Vagina (tissue), 2 donors: ENCODE measurements at regions not wholly inside any gene's neighbourhood (a gene's known extent, or its start where the extent isn't known, plus 50 kb on each side); places are given as distances from the start of the nearest gene placed in this dataset.

Source experiments
- CTCF ChIP-seq, 3 experiments: fragments of 450-650 bp in 2 of 3; fragments of 200-600 bp in 1 of 3; sonication (generic) in 1 of 3; IDR thresholded peaks; one replicate each; pipeline ENCODE4 v1.5.1; 2017 to 2019; ENCODE audit warnings: antibody characterized with exemption in 3 of 3, mild to moderate bottlenecking in 2 of 3, moderate library complexity in 2 of 3
- POLR2A ChIP-seq, 2 donors: fragments of 450-650 bp; IDR thresholded peaks; one replicate each; pipeline ENCODE4 v1.6.1; 2017; ENCODE audit warnings: antibody characterized with exemption in 2 of 2, mild to moderate bottlenecking in 2 of 2, moderate library complexity in 2 of 2

GRCh38 chr13:43985422-43986072, 105.8 kb downstream of the LACC1 start:
- no peak for TF ChIP-seq CTCF (IDR thresholded peaks at IDR 0.05)
- no peak for TF ChIP-seq POLR2A (IDR thresholded peaks at IDR 0.05)
